OCI-LY3 (cell line): ENCODE measurements at regions not wholly inside any gene's neighbourhood (a gene's known extent, or its start where the extent isn't known, plus 50 kb on each side); places are given as distances from the start of the nearest gene placed in this dataset.

ENCODE experiments used
- CTCF ChIP-seq: fragments of 200-600, 300-600 bp; sonication (generic); IDR thresholded peaks from 2 replicates; pipeline ENCODE4 v1.5.1; 2014; ENCODE audit warnings: antibody characterized with exemption, low read length, low read depth
- EZH2phosphoT487 ChIP-seq: fragments of 200-600 bp; shearing (Covaris generic); IDR thresholded peaks from 2 replicates; pipeline ENCODE4 v1.6.1; 2018; ENCODE audit warnings: antibody characterized with exemption, mixed run types, low read depth

DNA sequence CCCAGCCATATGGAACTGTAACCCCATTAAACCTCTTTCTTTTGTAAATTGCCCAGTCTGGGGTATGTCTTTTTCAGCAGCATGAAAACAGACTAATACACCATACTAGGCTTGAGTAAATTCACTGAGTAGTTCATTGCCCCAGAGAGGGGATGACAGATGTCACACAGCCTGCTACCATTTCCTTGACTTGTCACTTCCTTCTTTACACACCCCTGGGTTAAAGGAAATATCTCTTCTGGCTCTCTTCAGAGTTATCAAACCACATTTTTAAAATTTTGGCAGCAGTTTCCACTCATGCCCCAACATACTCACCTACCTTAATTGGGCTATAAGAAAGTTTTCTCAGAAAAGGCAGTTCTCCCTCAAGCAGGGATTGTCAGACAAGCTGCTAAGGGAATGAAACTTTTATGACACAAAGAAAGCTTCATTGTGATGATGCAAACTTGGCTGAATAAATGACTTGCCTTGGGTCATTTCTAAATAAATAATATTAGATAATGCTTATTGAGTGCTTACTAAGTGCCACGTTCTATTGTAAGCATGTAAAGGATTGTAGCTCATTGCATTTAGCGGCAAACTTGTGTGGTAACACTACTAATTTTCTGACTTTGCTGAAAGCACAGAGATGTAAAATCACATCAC is 68.0 kb upstream of the RBMS3 start:
- no peak for TF ChIP-seq CTCF
- no peak for TF ChIP-seq EZH2phosphoT487
